Duodenal mucosa (tissue), 2 donors: ENCODE measurements at regions not wholly inside any gene's neighbourhood (a gene's known extent, or its start where the extent isn't known, plus 50 kb on each side); places are given as distances from the start of the nearest gene placed in this dataset.

ENCODE experiments used
- H3K27ac ChIP-seq: one replicate; pipeline ENCODE4 v1.7.0; 2013; ENCODE audit warnings: low read depth, low read length
- H3K27me3 ChIP-seq, 2 donors: one replicate each; pipeline ENCODE4 v1.7.0; 2013; ENCODE audit warnings: low read length in 2 of 2, control low read depth in 1 of 2; ENCODE audit not compliant: insufficient read depth in 2 of 2, control insufficient read depth in 1 of 2
- H3K36me3 ChIP-seq, 2 donors: one replicate each; pipeline ENCODE4 v1.7.0; 2013; ENCODE audit warnings: low read length in 2 of 2, control low read depth in 1 of 2; ENCODE audit not compliant: insufficient read depth in 2 of 2, control insufficient read depth in 1 of 2
- H3K4me1 ChIP-seq, 2 donors: one replicate each; pipeline ENCODE4 v1.7.0; 2013; ENCODE audit warnings: low read length in 2 of 2, control low read depth in 1 of 2; ENCODE audit not compliant: insufficient read depth in 2 of 2, control insufficient read depth in 1 of 2
- H3K4me3 ChIP-seq, 2 donors: one replicate each; pipeline ENCODE4 v1.7.0; 2013; ENCODE audit warnings: low read length in 2 of 2, low read depth in 1 of 2
- H3K9ac ChIP-seq, 2 donors: one replicate each; pipeline ENCODE4 v1.7.0; 2013; ENCODE audit warnings: low read length in 2 of 2, low read depth in 1 of 2
- H3K9me3 ChIP-seq, 2 donors: one replicate each; pipeline ENCODE4 v1.7.0; 2013; ENCODE audit warnings: low read length in 2 of 2, control low read depth in 1 of 2; ENCODE audit not compliant: control insufficient read depth in 1 of 2

GRCh38 chr1:94316836-94317789 lies 79.7 kb upstream of the ARHGAP29 start:
- Histone ChIP-seq H3K4me3 (no peak overlapping the region), H3K27ac (no peak overlapping the region), H3K9me3 (no peaks in the 10 kb centered on the region), H3K27me3 (no peaks in the 10 kb centered on the region), H3K9ac (no peak overlapping the region), H3K4me1 (peaks cover 6 to 9% of the 10 kb centered on the region in 2 donors), H3K36me3 (no peaks in the 10 kb centered on the region)

GRCh38 chr1:94316183-94316582 lies 78.8 kb upstream of the ARHGAP29 start:
- Histone ChIP-seq H3K36me3 (no peaks in the 10 kb centered on the region), H3K27ac (no peak overlapping the region), H3K9ac (no peak overlapping the region), H3K9me3 (no peaks in the 10 kb centered on the region), H3K4me3 (no peak overlapping the region), H3K4me1 (peaks cover 7 to 9% of the 10 kb centered on the region in 2 donors), H3K27me3 (no peaks in the 10 kb centered on the region)

- Histone ChIP-seq H3K4me3 (no peak overlapping the region), H3K27ac (no peak overlapping the region), H3K27me3 (no peaks in the 10 kb centered on the region), H3K4me1 (peaks cover 12 to 15% of the 10 kb centered on the region in 2 donors), H3K9me3 (no peaks in the 10 kb centered on the region), H3K36me3 (no peaks in the 10 kb centered on the region), H3K9ac (no peak overlapping the region)
Measured at GRCh38 chr1:94315552-94316116, 78.2 kb upstream of the ARHGAP29 start.

- Histone ChIP-seq H3K9me3 (no peaks in the 10 kb centered on the region), H3K4me3 (no peak overlapping the region), H3K4me1 (peaks cover 19 to 28% of the 10 kb centered on the region in 2 donors), H3K9ac (no peak overlapping the region), H3K27ac (no peak overlapping the region), H3K27me3 (no peaks in the 10 kb centered on the region), H3K36me3 (no peaks in the 10 kb centered on the region)
Measured at GRCh38 chr1:94314222-94314858, 77.0 kb upstream of the ARHGAP29 start.

- peaks cover 19 to 31% of the 10 kb centered on the region in 2 donors for H3K4me1 ChIP-seq
- H3K27ac ChIP-seq = no peak overlapping the region
- no peaks in the 10 kb centered on the region for H3K36me3 ChIP-seq
- H3K27me3 ChIP-seq = no peaks in the 10 kb centered on the region
- no peaks in the 10 kb centered on the region for H3K9me3 ChIP-seq
- H3K4me3 ChIP-seq = peak overlapping the region in 1 of 2 donors; percentile 6
- no peak overlapping the region for H3K9ac ChIP-seq
Measured at GRCh38 chr1:94310570-94311270, 73.3 kb upstream of the ARHGAP29 start.

GRCh38 chr1:94309829-94310569 lies 72.6 kb upstream of the ARHGAP29 start:
- H3K27ac ChIP-seq = no peak overlapping the region
- no peaks in the 10 kb centered on the region for H3K36me3 ChIP-seq
- H3K4me1 ChIP-seq = peaks cover 19 to 31% of the 10 kb centered on the region in 2 donors
- no peaks in the 10 kb centered on the region for H3K27me3 ChIP-seq
- peak overlapping the region in 1 of 2 donors; percentile 6 for H3K4me3 ChIP-seq
- no peaks in the 10 kb centered on the region for H3K9me3 ChIP-seq
- H3K9ac ChIP-seq = no peak overlapping the region

- H3K9me3 ChIP-seq = no peaks in the 10 kb centered on the region
- H3K9ac ChIP-seq = no peak overlapping the region
- no peak overlapping the region for H3K4me3 ChIP-seq
- no peaks in the 10 kb centered on the region for H3K36me3 ChIP-seq
- no peaks in the 10 kb centered on the region for H3K27me3 ChIP-seq
- H3K4me1 ChIP-seq = peaks cover 13 to 24% of the 10 kb centered on the region in 2 donors
- H3K27ac ChIP-seq = no peak overlapping the region
Measured at GRCh38 chr1:94309216-94309615, 71.8 kb upstream of the ARHGAP29 start.

GRCh38 chr1:94306521-94306920 lies 69.1 kb upstream of the ARHGAP29 start:
- Histone ChIP-seq H3K4me3 (no peak overlapping the region), H3K9ac (no peak overlapping the region), H3K27me3 (no peaks in the 10 kb centered on the region), H3K36me3 (no peaks in the 10 kb centered on the region), H3K9me3 (no peaks in the 10 kb centered on the region), H3K4me1 (peaks cover 12 to 22% of the 10 kb centered on the region in 2 donors), H3K27ac (no peak overlapping the region)

- H3K27me3 ChIP-seq = no peaks in the 10 kb centered on the region
- H3K9ac ChIP-seq = no peak overlapping the region
- no peaks in the 10 kb centered on the region for H3K9me3 ChIP-seq
- H3K27ac ChIP-seq = no peak overlapping the region
- H3K4me3 ChIP-seq = no peak overlapping the region
- no peaks in the 10 kb centered on the region for H3K36me3 ChIP-seq
- H3K4me1 ChIP-seq = peaks cover 7 to 17% of the 10 kb centered on the region in 2 donors
Measured at GRCh38 chr1:94305704-94306103, 68.3 kb upstream of the ARHGAP29 start.
